ENCODE measurements at regions not wholly inside any gene's neighbourhood (a gene's known extent, or its start where the extent isn't known, plus 50 kb on each side); places are given as distances from the start of the nearest gene placed in this dataset.
A peak's percentile ranks its signal among the peaks of the same experiment; 100 is the strongest.

DNA sequence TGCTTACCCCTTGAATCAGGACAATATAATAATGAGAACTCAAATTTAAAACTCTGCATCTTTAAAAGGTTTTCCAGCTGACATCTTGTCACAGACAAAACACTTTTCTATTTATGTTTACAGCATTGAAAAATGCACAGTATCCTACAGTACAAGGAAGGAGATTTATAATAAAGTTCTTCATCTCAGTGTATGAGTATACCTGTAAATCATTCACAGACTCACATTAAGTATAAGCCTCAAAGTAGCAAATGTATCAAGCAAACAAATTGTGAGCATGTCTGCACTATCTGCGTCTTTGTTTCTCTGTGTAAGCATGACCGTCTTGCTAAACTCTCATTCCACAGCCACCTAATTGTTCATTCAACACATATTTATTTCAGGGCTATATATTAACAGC lies 52.8 kb downstream of the PPP1R2C start:
- H3K27ac ChIP-seq (ENCODE audit: low read length), result no peak overlapping the region
- H3K4me3 ChIP-seq (ENCODE audit: low read length), result no peak overlapping the region
- WGBS (ENCODE audit: insufficient coverage, insufficient read length), result no CpG with 5 or more reads among the region's 2 CpGs
- H3K27me3 ChIP-seq (ENCODE audit: control insufficient read depth, insufficient read depth, low read length), result no peaks in the 10 kb centered on the region
- H3K9me3 ChIP-seq (ENCODE audit: control insufficient read depth, insufficient read depth, low read length), result no peaks in the 10 kb centered on the region
- DNase-seq (ENCODE audit: low read depth, low spot score), result no peak
- H3K4me1 ChIP-seq (ENCODE audit: control insufficient read depth, insufficient read depth, low read length), result no peaks in the 10 kb centered on the region
- no peaks in the 10 kb centered on the region for H3K36me3 ChIP-seq (ENCODE audit: control insufficient read depth, insufficient read depth, low read length)

GRCh38 chrX:42720209-42720608 lies 57.8 kb downstream of the PPP1R2C start:
- DNase-seq (ENCODE audit: low read depth, low spot score), result no peak
- no peak overlapping the region for H3K4me3 ChIP-seq (ENCODE audit: low read length)
- no CpG with 5 or more reads among the region's 4 CpGs for WGBS (ENCODE audit: insufficient coverage, insufficient read length)

GRCh38 chrX:42715701-42716262 lies 62.2 kb downstream of the PPP1R2C start:
- Histone ChIP-seq H3K4me1 (ENCODE audit: control insufficient read depth, insufficient read depth, low read length) (no peaks in the 10 kb centered on the region), H3K27me3 (ENCODE audit: control insufficient read depth, insufficient read depth, low read length) (no peaks in the 10 kb centered on the region), H3K9me3 (ENCODE audit: control insufficient read depth, insufficient read depth, low read length) (no peaks in the 10 kb centered on the region), H3K4me3 (ENCODE audit: low read length) (no peak overlapping the region), H3K27ac (ENCODE audit: low read length) (no peak overlapping the region), H3K36me3 (ENCODE audit: control insufficient read depth, insufficient read depth, low read length) (no peaks in the 10 kb centered on the region)
- no CpG with 5 or more reads among the region's 8 CpGs for WGBS (ENCODE audit: insufficient coverage, insufficient read length)
- DNase-seq (ENCODE audit: low read depth, low spot score), result no peak

More at GRCh38 chrX:42720209-42720608, 57.8 kb downstream of the PPP1R2C start:
- Histone ChIP-seq H3K27ac (ENCODE audit: low read length) (no peak overlapping the region), H3K36me3 (ENCODE audit: control insufficient read depth, insufficient read depth, low read length) (no peaks in the 10 kb centered on the region), H3K4me1 (ENCODE audit: control insufficient read depth, insufficient read depth, low read length) (no peaks in the 10 kb centered on the region), H3K27me3 (ENCODE audit: control insufficient read depth, insufficient read depth, low read length) (no peaks in the 10 kb centered on the region), H3K9me3 (ENCODE audit: control insufficient read depth, insufficient read depth, low read length) (no peaks in the 10 kb centered on the region)

- DNase-seq (ENCODE audit: low read depth, low spot score), result peak; percentile 16
- H3K9me3 ChIP-seq (ENCODE audit: control insufficient read depth, insufficient read depth, low read length), result no peaks in the 10 kb centered on the region
- H3K4me3 ChIP-seq (ENCODE audit: low read length), result no peak overlapping the region
- H3K36me3 ChIP-seq (ENCODE audit: control insufficient read depth, insufficient read depth, low read length), result no peaks in the 10 kb centered on the region
- H3K27ac ChIP-seq (ENCODE audit: low read length), result no peak overlapping the region
- H3K4me1 ChIP-seq (ENCODE audit: control insufficient read depth, insufficient read depth, low read length), result no peaks in the 10 kb centered on the region
- no CpG with 5 or more reads among the region's 11 CpGs for WGBS (ENCODE audit: insufficient coverage, insufficient read length)
- H3K27me3 ChIP-seq (ENCODE audit: control insufficient read depth, insufficient read depth, low read length), result no peaks in the 10 kb centered on the region
These were observed 62.8 kb downstream of the PPP1R2C start for GRCh38 chrX:42714981-42715700.

GRCh38 chrX:42710452-42710851 lies 67.5 kb downstream of the PPP1R2C start:
- Histone ChIP-seq H3K9me3 (ENCODE audit: control insufficient read depth, insufficient read depth, low read length) (no peaks in the 10 kb centered on the region), H3K36me3 (ENCODE audit: control insufficient read depth, insufficient read depth, low read length) (no peaks in the 10 kb centered on the region), H3K4me1 (ENCODE audit: control insufficient read depth, insufficient read depth, low read length) (no peaks in the 10 kb centered on the region), H3K4me3 (ENCODE audit: low read length) (no peak overlapping the region), H3K27me3 (ENCODE audit: control insufficient read depth, insufficient read depth, low read length) (no peaks in the 10 kb centered on the region), H3K27ac (ENCODE audit: low read length) (no peak overlapping the region)
- DNase-seq (ENCODE audit: low read depth, low spot score), result no peak
- no CpG with 5 or more reads among the region's 2 CpGs for WGBS (ENCODE audit: insufficient coverage, insufficient read length)

DNA sequence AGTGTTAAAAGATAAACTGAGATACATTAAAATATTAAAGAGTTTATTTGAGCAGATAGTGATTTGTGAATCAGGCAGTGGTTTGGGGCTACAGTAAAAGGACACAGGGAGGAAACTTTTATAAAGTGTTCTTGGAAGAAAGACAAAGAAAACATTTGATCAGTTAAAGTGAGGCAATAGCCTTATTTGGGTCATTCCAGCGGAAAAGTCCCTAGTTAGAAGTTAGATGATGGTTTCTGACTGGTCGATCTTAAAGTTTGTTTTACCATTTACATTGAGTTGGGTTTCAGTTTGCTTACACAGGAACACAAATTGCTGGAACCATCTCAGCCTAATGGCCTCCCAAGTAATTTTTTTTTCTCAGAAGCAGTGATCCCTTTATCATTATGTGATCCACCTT lies 69.7 kb downstream of the PPP1R2C start:
- H3K4me3 ChIP-seq (ENCODE audit: low read length), result no peak overlapping the region
- no peak for DNase-seq (ENCODE audit: low read depth, low spot score)
- no peaks in the 10 kb centered on the region for H3K9me3 ChIP-seq (ENCODE audit: control insufficient read depth, insufficient read depth, low read length)
- H3K27ac ChIP-seq (ENCODE audit: low read length), result no peak overlapping the region
- H3K36me3 ChIP-seq (ENCODE audit: control insufficient read depth, insufficient read depth, low read length), result no peaks in the 10 kb centered on the region
- no CpG with 5 or more reads among the region's 2 CpGs for WGBS (ENCODE audit: insufficient coverage, insufficient read length)
- no peaks in the 10 kb centered on the region for H3K27me3 ChIP-seq (ENCODE audit: control insufficient read depth, insufficient read depth, low read length)
- H3K4me1 ChIP-seq (ENCODE audit: control insufficient read depth, insufficient read depth, low read length), result no peaks in the 10 kb centered on the region

DNA sequence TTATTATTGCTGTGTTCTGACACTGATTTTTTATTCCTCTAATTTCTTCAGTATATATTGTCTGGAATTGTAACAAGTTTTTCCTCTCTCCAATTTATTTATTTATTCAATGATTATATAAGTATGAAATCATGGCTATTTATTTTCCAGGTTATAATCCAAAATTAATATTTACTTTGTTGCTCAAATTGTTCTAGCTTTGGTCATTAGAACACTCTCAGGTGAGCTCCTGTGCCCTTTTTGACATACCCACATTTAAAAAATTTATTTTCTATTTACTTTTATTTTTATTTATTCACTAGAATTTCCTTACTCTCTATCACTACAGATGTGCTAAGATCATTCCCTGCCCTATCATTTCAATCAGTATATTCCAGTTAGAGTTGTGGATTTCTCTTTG lies 70.2 kb downstream of the PPP1R2C start:
- H3K27ac ChIP-seq (ENCODE audit: low read length), result no peak overlapping the region
- H3K9me3 ChIP-seq (ENCODE audit: control insufficient read depth, insufficient read depth, low read length), result no peaks in the 10 kb centered on the region
- DNase-seq (ENCODE audit: low read depth, low spot score), result no peak
- no peaks in the 10 kb centered on the region for H3K4me1 ChIP-seq (ENCODE audit: control insufficient read depth, insufficient read depth, low read length)
- no peak overlapping the region for H3K4me3 ChIP-seq (ENCODE audit: low read length)
- no peaks in the 10 kb centered on the region for H3K36me3 ChIP-seq (ENCODE audit: control insufficient read depth, insufficient read depth, low read length)
- no peaks in the 10 kb centered on the region for H3K27me3 ChIP-seq (ENCODE audit: control insufficient read depth, insufficient read depth, low read length)

DNA sequence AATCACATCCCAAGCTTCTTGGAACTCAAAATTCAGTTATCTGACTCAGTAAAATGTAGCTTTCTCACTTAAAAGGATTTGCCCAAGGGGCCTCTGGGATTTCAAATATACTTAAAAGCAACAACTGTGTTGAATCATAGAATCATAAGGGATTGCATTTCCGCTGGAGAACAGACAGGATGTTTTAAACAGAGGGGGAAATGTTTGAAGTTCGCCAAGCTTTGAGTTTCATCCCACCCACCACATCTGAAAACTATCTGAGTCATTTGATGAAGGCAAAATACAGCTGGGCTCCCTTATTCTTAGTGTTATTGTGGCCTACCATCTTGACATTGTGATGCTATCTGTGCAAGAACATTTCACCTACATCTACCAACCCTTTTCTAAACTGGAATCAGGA lies 73.5 kb downstream of the PPP1R2C start:
- WGBS (ENCODE audit: insufficient coverage, insufficient read length), result no CpG with 5 or more reads among the region's 2 CpGs
- Histone ChIP-seq H3K27me3 (ENCODE audit: control insufficient read depth, insufficient read depth, low read length) (no peaks in the 10 kb centered on the region), H3K36me3 (ENCODE audit: control insufficient read depth, insufficient read depth, low read length) (no peaks in the 10 kb centered on the region), H3K27ac (ENCODE audit: low read length) (no peak overlapping the region), H3K4me1 (ENCODE audit: control insufficient read depth, insufficient read depth, low read length) (no peaks in the 10 kb centered on the region), H3K9me3 (ENCODE audit: control insufficient read depth, insufficient read depth, low read length) (no peaks in the 10 kb centered on the region), H3K4me3 (ENCODE audit: low read length) (no peak overlapping the region)
- no peak for DNase-seq (ENCODE audit: low read depth, low spot score)

- no peak overlapping the region for H3K4me3 ChIP-seq (ENCODE audit: low read length)
- H3K36me3 ChIP-seq (ENCODE audit: control insufficient read depth, insufficient read depth, low read length), result no peaks in the 10 kb centered on the region
- no CpG with 5 or more reads among the region's 3 CpGs for WGBS (ENCODE audit: insufficient coverage, insufficient read length)
- no peak overlapping the region for H3K27ac ChIP-seq (ENCODE audit: low read length)
- DNase-seq (ENCODE audit: low read depth, low spot score), result no peak
- H3K4me1 ChIP-seq (ENCODE audit: control insufficient read depth, insufficient read depth, low read length), result no peaks in the 10 kb centered on the region
- no peaks in the 10 kb centered on the region for H3K9me3 ChIP-seq (ENCODE audit: control insufficient read depth, insufficient read depth, low read length)
- no peaks in the 10 kb centered on the region for H3K27me3 ChIP-seq (ENCODE audit: control insufficient read depth, insufficient read depth, low read length)
These were observed 80.4 kb downstream of the PPP1R2C start for GRCh38 chrX:42697544-42697943.

- Histone ChIP-seq H3K9me3 (ENCODE audit: control insufficient read depth, insufficient read depth, low read length) (no peaks in the 10 kb centered on the region), H3K36me3 (ENCODE audit: control insufficient read depth, insufficient read depth, low read length) (no peaks in the 10 kb centered on the region), H3K4me1 (ENCODE audit: control insufficient read depth, insufficient read depth, low read length) (no peaks in the 10 kb centered on the region), H3K27me3 (ENCODE audit: control insufficient read depth, insufficient read depth, low read length) (no peaks in the 10 kb centered on the region), H3K27ac (ENCODE audit: low read length) (no peak overlapping the region), H3K4me3 (ENCODE audit: low read length) (no peak overlapping the region)
- no peak for DNase-seq (ENCODE audit: low read depth, low spot score)
- no CpG with 5 or more reads among the region's 3 CpGs for WGBS (ENCODE audit: insufficient coverage, insufficient read length)
These were observed 81.3 kb downstream of the PPP1R2C start for GRCh38 chrX:42696536-42697124.
